ENCODE measurements at regions not wholly inside any gene's neighbourhood (a gene's known extent, or its start where the extent isn't known, plus 50 kb on each side); places are given as distances from the start of the nearest gene placed in this dataset.

- TF ChIP-seq CEBPB (IDR thresholded peaks at IDR 0.05) = no peak
- no peak for TF ChIP-seq RAD21 (IDR thresholded peaks at IDR 0.05; ENCODE audit: low read depth)
- no peak for TF ChIP-seq NFIC (IDR thresholded peaks at IDR 0.05)
- no peak for TF ChIP-seq EP300 (IDR thresholded peaks at IDR 0.05; ENCODE audit: borderline replicate concordance)
- TF ChIP-seq TAF1 (IDR thresholded peaks at IDR 0.05; ENCODE audit: low read depth) = no peak
- TF ChIP-seq ZBTB7A (IDR thresholded peaks at IDR 0.05; ENCODE audit: low read depth) = no peak
- no peak for TF ChIP-seq FOXM1 (IDR thresholded peaks at IDR 0.05; ENCODE audit: borderline replicate concordance, low read depth)
Observed at GRCh38 chr5:173529861-173530260, 86.6 kb downstream of the BOD1 start.

GRCh38 chr5:173527671-173528070 lies 88.8 kb downstream of the BOD1 start:
- no peak for TF ChIP-seq TCF12 (IDR thresholded peaks at IDR 0.05; ENCODE audit: low read depth)
- TF ChIP-seq TEAD4 (IDR thresholded peaks at IDR 0.05) = no peak
- TF ChIP-seq CEBPB (IDR thresholded peaks at IDR 0.05) = no peak
- no peak for TF ChIP-seq YY1 (IDR thresholded peaks at IDR 0.05; ENCODE audit: low read depth)
- TF ChIP-seq EP300 (IDR thresholded peaks at IDR 0.05; ENCODE audit: borderline replicate concordance) = no peak
- TF ChIP-seq CREB1 (IDR thresholded peaks at IDR 0.05; ENCODE audit: low read depth) = no peak
- TF ChIP-seq TAF1 (IDR thresholded peaks at IDR 0.05; ENCODE audit: low read depth) = no peak
- no peak for TF ChIP-seq EGR1 (IDR thresholded peaks at IDR 0.05)
- TF ChIP-seq MAX (IDR thresholded peaks at IDR 0.05) = no peak
- no peak for TF ChIP-seq ZBTB7A (IDR thresholded peaks at IDR 0.05; ENCODE audit: low read depth)
- TF ChIP-seq USF1 (IDR thresholded peaks at IDR 0.05) = no peak
- no peak for TF ChIP-seq NFIC (IDR thresholded peaks at IDR 0.05)
- no peak for TF ChIP-seq FOXM1 (IDR thresholded peaks at IDR 0.05; ENCODE audit: borderline replicate concordance, low read depth)

GRCh38 chr5:173524136-173524535 lies 92.3 kb downstream of the BOD1 start:
- TF ChIP-seq NFIC (IDR thresholded peaks at IDR 0.05) = no peak
- TF ChIP-seq EP300 (IDR thresholded peaks at IDR 0.05; ENCODE audit: borderline replicate concordance) = no peak
- TF ChIP-seq REST (IDR thresholded peaks at IDR 0.05; ENCODE audit: low read depth) = no peak
- TF ChIP-seq TCF12 (IDR thresholded peaks at IDR 0.05; ENCODE audit: low read depth) = no peak

- TF ChIP-seq YY1 (IDR thresholded peaks at IDR 0.05; ENCODE audit: low read depth) (no peak), ZBTB7A (IDR thresholded peaks at IDR 0.05; ENCODE audit: low read depth) (no peak), TAF1 (IDR thresholded peaks at IDR 0.05; ENCODE audit: low read depth) (no peak), CEBPB (IDR thresholded peaks at IDR 0.05) (no peak), USF1 (IDR thresholded peaks at IDR 0.05) (no peak), RAD21 (IDR thresholded peaks at IDR 0.05; ENCODE audit: low read depth) (no peak), FOXM1 (IDR thresholded peaks at IDR 0.05; ENCODE audit: borderline replicate concordance, low read depth) (no peak), CREB1 (IDR thresholded peaks at IDR 0.05; ENCODE audit: low read depth) (no peak), EGR1 (IDR thresholded peaks at IDR 0.05) (no peak), TEAD4 (IDR thresholded peaks at IDR 0.05) (no peak), NFIC (IDR thresholded peaks at IDR 0.05) (no peak)
Observed at GRCh38 chr5:173523388-173523787, 93.1 kb downstream of the BOD1 start.

GRCh38 chr5:173522518-173522917 lies 93.9 kb downstream of the BOD1 start:
- no peak for TF ChIP-seq ZBTB7A (IDR thresholded peaks at IDR 0.05; ENCODE audit: low read depth)
- TF ChIP-seq USF1 (IDR thresholded peaks at IDR 0.05) = no peak

- no peak for TF ChIP-seq NFIC (IDR thresholded peaks at IDR 0.05)
- TF ChIP-seq CREB1 (IDR thresholded peaks at IDR 0.05; ENCODE audit: low read depth) = no peak
- TF ChIP-seq MAX (IDR thresholded peaks at IDR 0.05) = no peak
- TF ChIP-seq CEBPB (IDR thresholded peaks at IDR 0.05) = no peak
- no peak for TF ChIP-seq FOXM1 (IDR thresholded peaks at IDR 0.05; ENCODE audit: borderline replicate concordance, low read depth)
- no peak for TF ChIP-seq REST (IDR thresholded peaks at IDR 0.05; ENCODE audit: low read depth)
- TF ChIP-seq RAD21 (IDR thresholded peaks at IDR 0.05; ENCODE audit: low read depth) = no peak
- TF ChIP-seq TCF12 (IDR thresholded peaks at IDR 0.05; ENCODE audit: low read depth) = no peak
- TF ChIP-seq TAF1 (IDR thresholded peaks at IDR 0.05; ENCODE audit: low read depth) = no peak
- TF ChIP-seq ZBTB7A (IDR thresholded peaks at IDR 0.05; ENCODE audit: low read depth) = no peak
- TF ChIP-seq USF1 (IDR thresholded peaks at IDR 0.05) = no peak
- TF ChIP-seq YY1 (IDR thresholded peaks at IDR 0.05; ENCODE audit: low read depth) = no peak
- TF ChIP-seq TEAD4 (IDR thresholded peaks at IDR 0.05) = no peak
Observed at GRCh38 chr5:173518856-173519255, 97.6 kb downstream of the BOD1 start.
